ENCODE measurements at regions not wholly inside any gene's neighbourhood (a gene's known extent, or its start where the extent isn't known, plus 50 kb on each side); places are given as distances from the start of the nearest gene placed in this dataset.

GRCh38 chr7:30212701-30213111 is 71.7 kb upstream of the ZNRF2 start:
- Mint-ChIP-seq H3K9me3 (peaks cover 8% of the 10 kb centered on the region), H3K4me3 (no peak overlapping the region), H3K27me3 (ENCODE audit: low read depth, poor library complexity) (peaks cover 8% of the 10 kb centered on the region), H3K36me3 (ENCODE audit: low read depth) (no peaks in the 10 kb centered on the region), H3K4me1 (no peaks in the 10 kb centered on the region), H3K27ac (no peak overlapping the region)
- no peak for TF ChIP-seq CTCF (IDR thresholded peaks at IDR 0.05)
- DNase-seq = no peak

- Mint-ChIP-seq H3K4me3 (no peak overlapping the region), H3K4me1 (no peaks in the 10 kb centered on the region), H3K36me3 (ENCODE audit: low read depth) (no peaks in the 10 kb centered on the region), H3K9me3 (peaks cover 16% of the 10 kb centered on the region), H3K27me3 (ENCODE audit: low read depth, poor library complexity) (peaks cover 8% of the 10 kb centered on the region), H3K27ac (no peak overlapping the region)
- TF ChIP-seq CTCF (IDR thresholded peaks at IDR 0.05) = no peak
- DNase-seq = no peak
These were observed 70.8 kb upstream of the ZNRF2 start for GRCh38 chr7:30213637-30214036.

- peaks cover 26% of the 10 kb centered on the region for H3K9me3 Mint-ChIP-seq
These were observed 69.7 kb upstream of the ZNRF2 start for GRCh38 chr7:30214651-30215137.

GRCh38 chr7:30221764-30222163 is 62.6 kb upstream of the ZNRF2 start:
- no peaks in the 10 kb centered on the region for H3K27me3 Mint-ChIP-seq (ENCODE audit: low read depth, poor library complexity)
- no peak for TF ChIP-seq CTCF (IDR thresholded peaks at IDR 0.05)
- peaks cover 33% of the 10 kb centered on the region for H3K9me3 Mint-ChIP-seq
- no peak overlapping the region for H3K4me3 Mint-ChIP-seq
- H3K27ac Mint-ChIP-seq = no peak overlapping the region
- no peak for DNase-seq
- H3K36me3 Mint-ChIP-seq (ENCODE audit: low read depth) = no peaks in the 10 kb centered on the region
- peaks cover 12% of the 10 kb centered on the region for H3K4me1 Mint-ChIP-seq

More at GRCh38 chr7:30214651-30215137, 69.7 kb upstream of the ZNRF2 start:
- Mint-ChIP-seq H3K27ac (no peak overlapping the region), H3K36me3 (ENCODE audit: low read depth) (no peaks in the 10 kb centered on the region), H3K4me3 (no peak overlapping the region), H3K27me3 (ENCODE audit: low read depth, poor library complexity) (peaks cover 8% of the 10 kb centered on the region), H3K4me1 (no peaks in the 10 kb centered on the region)
- DNase-seq = no peak
- no peak for TF ChIP-seq CTCF (IDR thresholded peaks at IDR 0.05)

GRCh38 chr7:30222515-30223215 is 61.7 kb upstream of the ZNRF2 start:
- Mint-ChIP-seq H3K9me3 (peaks cover 29% of the 10 kb centered on the region), H3K27ac (no peak overlapping the region), H3K4me3 (no peak overlapping the region), H3K27me3 (ENCODE audit: low read depth, poor library complexity) (no peaks in the 10 kb centered on the region), H3K4me1 (peaks cover 16% of the 10 kb centered on the region), H3K36me3 (ENCODE audit: low read depth) (no peaks in the 10 kb centered on the region)
- DNase-seq = no peak
- TF ChIP-seq CTCF (IDR thresholded peaks at IDR 0.05) = no peak

- Mint-ChIP-seq H3K4me1 (peaks cover 16% of the 10 kb centered on the region), H3K4me3 (no peak overlapping the region), H3K27me3 (ENCODE audit: low read depth, poor library complexity) (no peaks in the 10 kb centered on the region), H3K36me3 (ENCODE audit: low read depth) (no peaks in the 10 kb centered on the region), H3K9me3 (peaks cover 19% of the 10 kb centered on the region), H3K27ac (no peak overlapping the region)
- TF ChIP-seq CTCF (IDR thresholded peaks at IDR 0.05) = no peak
- no peak for DNase-seq
These were observed 60.5 kb upstream of the ZNRF2 start for GRCh38 chr7:30223896-30224295.
